ENCODE measurements at regions not wholly inside any gene's neighbourhood (a gene's known extent, or its start where the extent isn't known, plus 50 kb on each side); places are given as distances from the start of the nearest gene placed in this dataset.

DNA sequence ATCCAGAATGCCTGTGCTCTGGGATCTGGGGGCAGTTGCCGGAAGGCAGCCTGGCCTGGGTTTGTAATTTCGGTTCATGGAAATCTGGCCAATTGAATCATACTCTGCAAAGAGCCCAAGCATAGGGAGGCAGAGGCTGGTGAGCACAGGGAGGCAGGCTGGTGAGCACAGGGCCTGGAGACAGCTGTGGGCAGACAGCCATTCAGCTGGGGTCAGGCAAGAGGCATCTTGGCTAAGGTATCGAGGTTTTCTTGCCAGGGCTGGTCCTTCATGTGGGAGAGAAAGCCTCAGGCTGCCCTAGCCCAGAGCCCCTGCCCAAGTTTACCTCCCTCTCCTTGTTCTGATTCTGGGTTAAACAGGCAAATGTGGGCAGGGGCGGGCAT, 63.7 kb upstream of the BAIAP2L1 start:
- DNase-seq (ENCODE audit: low read depth in 2 of 2), result no peak

DNA sequence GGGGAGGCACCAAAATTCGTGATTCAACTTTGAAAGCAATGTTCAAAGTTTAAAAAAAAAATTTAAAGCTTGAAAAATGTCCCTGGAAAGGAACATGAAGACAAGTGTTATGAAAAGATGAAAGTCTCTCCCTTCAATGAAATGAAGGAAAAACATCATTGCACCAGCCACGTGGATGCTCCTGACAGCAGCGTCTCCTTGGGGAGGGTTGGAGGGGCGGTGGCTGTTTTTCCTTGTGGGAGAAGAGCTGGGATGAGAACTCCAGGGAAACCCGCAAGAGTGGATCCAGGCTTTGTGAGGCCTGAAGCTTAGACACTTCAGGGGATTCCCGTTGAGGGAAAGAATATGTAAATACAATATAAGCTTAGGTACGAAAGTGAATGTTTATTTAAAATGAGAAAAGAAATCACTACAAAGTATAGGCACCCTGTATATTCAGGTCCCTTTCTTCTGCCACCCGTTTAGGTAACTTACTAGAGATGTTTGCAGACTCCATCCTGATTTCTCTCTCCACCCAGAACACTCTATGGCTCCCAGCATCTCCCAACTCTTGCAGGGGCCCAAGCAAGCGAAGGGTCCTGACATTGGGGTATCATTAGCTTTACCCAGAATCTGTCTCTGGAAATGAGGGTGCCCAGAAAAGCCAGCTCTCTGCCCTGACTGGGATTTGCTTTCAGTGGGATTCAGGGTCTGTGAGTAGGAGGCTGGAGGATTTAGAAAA, 63.1 kb upstream of the BAIAP2L1 start:
- DNase-seq (ENCODE audit: low read depth in 2 of 2), result no peak

DNA sequence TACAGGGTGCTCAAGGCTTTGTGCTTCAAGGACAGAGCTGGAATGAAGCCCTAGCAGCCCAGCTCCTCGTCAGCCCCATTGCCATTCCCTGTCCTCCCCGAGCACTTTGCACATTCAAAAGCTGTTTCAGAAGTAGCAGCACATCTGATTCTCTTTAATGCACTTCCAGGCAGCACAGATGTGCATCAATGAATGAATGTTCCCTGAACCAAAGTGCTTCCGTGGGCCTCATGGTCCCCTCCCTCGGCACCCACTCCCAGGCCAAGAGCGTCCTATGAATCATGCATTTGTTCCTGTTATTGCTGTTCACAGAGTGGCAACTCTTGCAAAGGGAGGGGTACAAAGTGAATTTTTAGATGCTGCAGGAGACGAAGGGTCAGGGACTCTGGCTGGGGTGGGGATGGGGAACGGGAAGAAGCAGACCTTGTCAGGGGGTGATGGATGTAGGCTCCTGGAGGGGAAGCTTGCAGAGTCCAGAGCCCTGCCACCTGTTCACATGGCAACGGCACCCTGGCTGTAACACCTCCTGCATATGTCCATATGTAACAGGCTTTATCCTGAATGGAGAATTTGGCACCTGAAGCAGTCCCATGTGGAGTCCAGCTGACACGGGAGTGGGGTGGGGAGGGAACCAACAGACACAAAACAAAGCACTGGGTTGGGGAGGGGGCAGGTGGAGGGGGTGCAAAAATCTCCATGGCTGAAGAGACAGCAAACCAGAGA, 62.2 kb upstream of the BAIAP2L1 start:
- DNase-seq (ENCODE audit: low read depth in 2 of 2), result no peak

GRCh38 chr7:98460902-98461301, 60.0 kb upstream of the BAIAP2L1 start:
- DNase-seq (ENCODE audit: low read depth in 2 of 2), result no peak

DNA sequence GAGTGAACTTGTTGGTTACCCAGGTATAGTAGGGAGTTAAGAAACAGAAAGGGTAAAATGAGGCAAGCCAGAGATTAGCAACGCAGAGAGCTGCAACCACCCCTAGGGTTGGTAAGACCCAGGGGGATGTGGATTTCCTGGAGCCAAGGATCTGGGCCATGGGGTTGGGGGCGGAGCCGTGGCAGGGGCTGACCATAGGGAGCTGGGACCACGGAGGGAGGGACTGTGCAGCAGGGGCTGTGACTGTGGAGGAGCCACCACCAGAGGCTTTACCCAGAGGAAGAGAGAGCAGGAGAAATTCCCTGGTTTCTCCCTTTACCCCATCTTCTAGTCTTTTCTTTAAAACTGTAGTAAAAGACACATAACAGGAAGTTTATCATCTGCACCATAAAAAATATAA, 58.6 kb upstream of the BAIAP2L1 start:
- no peak for DNase-seq (ENCODE audit: low read depth in 2 of 2)

DNA sequence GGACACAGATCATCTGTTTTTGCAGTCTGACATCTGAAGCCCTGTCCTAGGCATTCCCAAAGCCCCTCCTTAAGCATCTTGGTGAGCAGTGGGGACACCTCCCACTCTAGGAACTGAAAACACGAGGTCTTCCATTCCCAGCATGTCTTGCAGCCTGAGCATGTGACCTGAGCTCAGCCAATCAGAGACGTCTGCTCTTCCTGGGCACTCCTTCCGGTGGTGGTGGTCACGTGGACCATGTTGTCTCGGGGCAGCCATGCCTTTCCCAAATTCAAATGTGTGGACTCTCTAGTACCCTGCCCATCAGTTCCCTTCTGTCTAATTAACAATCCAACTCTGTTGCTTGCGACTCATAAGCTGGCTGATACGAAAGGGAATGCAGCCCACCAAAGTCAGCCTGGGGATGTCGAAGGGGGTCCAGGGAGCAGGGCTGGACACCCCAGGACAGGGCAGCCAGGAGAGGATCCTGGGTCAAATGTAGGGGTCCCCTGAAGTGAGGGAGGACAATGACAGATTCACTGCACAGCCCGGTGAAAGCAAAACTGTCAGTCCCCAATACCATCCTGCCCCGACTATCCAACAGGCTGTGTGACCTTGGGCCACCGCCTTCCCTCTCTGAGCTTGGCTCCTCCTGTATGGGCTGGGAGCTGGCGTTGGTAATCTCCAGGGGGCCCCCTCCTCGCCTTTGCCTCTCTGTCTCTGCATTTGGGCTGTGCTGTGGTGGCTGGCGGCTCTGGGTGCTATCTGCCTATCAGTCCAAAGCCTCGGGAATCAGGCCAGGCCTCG, 57.4 kb upstream of the BAIAP2L1 start:
- no peak for DNase-seq (ENCODE audit: low read depth in 2 of 2)

DNA sequence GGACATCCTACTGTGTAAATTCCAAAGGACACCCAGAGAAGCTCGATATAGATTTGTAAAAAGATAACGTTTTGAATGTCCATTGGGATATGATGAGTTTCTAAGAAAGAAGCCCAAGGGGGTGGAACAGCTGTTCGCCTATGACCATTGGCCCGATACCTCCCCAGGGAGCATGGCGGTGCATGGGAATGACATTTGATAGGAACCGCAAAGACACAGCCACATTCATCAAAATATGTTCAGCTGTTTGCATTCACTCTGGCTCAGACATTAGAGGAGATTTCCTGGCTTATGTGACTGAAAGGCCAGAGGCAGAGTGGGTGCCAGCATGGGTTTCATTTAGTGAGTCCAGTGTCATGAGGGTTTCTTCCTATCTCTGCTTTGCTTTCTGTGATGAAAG, 56.0 kb upstream of the BAIAP2L1 start:
- no peak for DNase-seq (ENCODE audit: low read depth in 2 of 2)

DNA sequence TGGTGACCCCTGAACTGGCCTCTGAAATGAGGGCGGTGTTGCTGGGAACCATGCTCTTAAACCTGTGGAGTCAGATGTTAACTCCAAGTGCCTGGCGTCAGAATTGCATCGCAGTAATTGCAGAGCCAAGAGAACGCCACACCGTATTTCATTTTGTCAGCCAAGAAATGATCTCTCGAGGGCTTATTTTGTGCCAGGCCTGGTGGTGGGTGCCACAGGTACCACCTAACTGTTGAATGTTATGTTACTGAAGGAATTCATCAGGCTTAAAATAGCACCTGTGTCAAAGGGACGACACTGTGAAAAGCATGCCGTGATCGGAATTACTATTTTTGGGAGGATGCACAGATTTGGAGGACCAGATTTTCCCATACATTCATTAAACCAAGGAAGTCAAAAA, 51.9 kb upstream of the BAIAP2L1 start:
- no peak for DNase-seq (ENCODE audit: low read depth in 2 of 2)

All from stimulated activated CD8-positive, alpha-beta memory T cell treated with anti-CD3 and anti-CD28 coated beads, Interleukin-7, amount 100 ng/mL, for 4 hours (primary cell).